Activated CD4-positive, alpha-beta T cell treated with anti-CD3 and anti-CD28 coated beads, Interleukin-2, amount 10 ng/mL, durations not matched to agents 24 days and 14 days (primary cell): ENCODE measurements at regions not wholly inside any gene's neighbourhood (a gene's known extent, or its start where the extent isn't known, plus 50 kb on each side); places are given as distances from the start of the nearest gene placed in this dataset.

ENCODE experiments used
- DNase-seq: peaks from one replicate; pipeline ENCODE4 v3.0.0; 2022
- H3K27ac Mint-ChIP-seq: one replicate; pipeline ENCODE4 v1.8.0; 2022; ENCODE audit warnings: mild to moderate bottlenecking, mixed read lengths
- H3K27me3 Mint-ChIP-seq: one replicate; pipeline ENCODE4 v1.8.0; 2022; ENCODE audit warnings: mixed read lengths
- H3K36me3 Mint-ChIP-seq: one replicate; pipeline ENCODE4 v1.8.0; 2022; ENCODE audit warnings: low read depth, mild to moderate bottlenecking, mixed read lengths
- H3K4me1 Mint-ChIP-seq: one replicate; pipeline ENCODE4 v1.8.0; 2021; ENCODE audit warnings: mixed read lengths
- H3K4me3 Mint-ChIP-seq: one replicate; pipeline ENCODE4 v1.8.0; 2022; ENCODE audit warnings: mild to moderate bottlenecking, moderate library complexity, mixed read lengths
- H3K9me3 Mint-ChIP-seq: one replicate; pipeline ENCODE4 v1.8.0; 2021; ENCODE audit warnings: mixed read lengths
- intact Hi-C: fragments of 100-400 bp; cut with micrococcal nuclease; formaldehyde crosslinking; loops from one replicate; pipeline ENCODE4 v1.15.1; 2023

GRCh38 chr5:167336161-167336560 lies 955.3 kb upstream of the WWC1 start:
- Mint-ChIP-seq H3K27ac (no peak overlapping the region), H3K27me3 (no peaks in the 10 kb centered on the region), H3K4me1 (no peaks in the 10 kb centered on the region), H3K9me3 (peaks cover 3% of the 10 kb centered on the region), H3K4me3 (no peak overlapping the region), H3K36me3 (no peaks in the 10 kb centered on the region)
- intact Hi-C loops: no loop called here
- DNase-seq: no peak

GRCh38 chr5:167339205-167339604 lies 952.2 kb upstream of the WWC1 start:
- no peak overlapping the region for H3K4me3 Mint-ChIP-seq
- no peak for DNase-seq
- intact Hi-C loops: no loop called here
- H3K36me3 Mint-ChIP-seq: no peaks in the 10 kb centered on the region
- H3K9me3 Mint-ChIP-seq: peaks cover 3% of the 10 kb centered on the region
- H3K4me1 Mint-ChIP-seq: no peaks in the 10 kb centered on the region
- H3K27ac Mint-ChIP-seq: no peak overlapping the region
- H3K27me3 Mint-ChIP-seq: no peaks in the 10 kb centered on the region

GRCh38 chr5:167346461-167346860 lies 945.0 kb upstream of the WWC1 start:
- intact Hi-C loops: no loop called here
- no peaks in the 10 kb centered on the region for H3K9me3 Mint-ChIP-seq
- no peak overlapping the region for H3K27ac Mint-ChIP-seq
- DNase-seq: no peak
- no peaks in the 10 kb centered on the region for H3K36me3 Mint-ChIP-seq
- no peak overlapping the region for H3K4me3 Mint-ChIP-seq
- H3K4me1 Mint-ChIP-seq: no peaks in the 10 kb centered on the region
- H3K27me3 Mint-ChIP-seq: no peaks in the 10 kb centered on the region

GRCh38 chr5:167348251-167348926 lies 943.1 kb upstream of the WWC1 start:
- Mint-ChIP-seq H3K9me3 (no peaks in the 10 kb centered on the region), H3K4me3 (no peak overlapping the region), H3K27me3 (no peaks in the 10 kb centered on the region), H3K27ac (no peak overlapping the region), H3K4me1 (no peaks in the 10 kb centered on the region), H3K36me3 (no peaks in the 10 kb centered on the region)
- intact Hi-C loops: no loop called here
- no peak for DNase-seq

GRCh38 chr5:167348980-167349379 lies 942.5 kb upstream of the WWC1 start:
- H3K27me3 Mint-ChIP-seq: no peaks in the 10 kb centered on the region

GRCh38 chr5:167351316-167351715 lies 940.1 kb upstream of the WWC1 start:
- H3K27me3 Mint-ChIP-seq: no peaks in the 10 kb centered on the region
- no peaks in the 10 kb centered on the region for H3K9me3 Mint-ChIP-seq
- H3K4me3 Mint-ChIP-seq: no peak overlapping the region
- no peaks in the 10 kb centered on the region for H3K4me1 Mint-ChIP-seq
- no peak overlapping the region for H3K27ac Mint-ChIP-seq
- intact Hi-C loops: no loop called here
- DNase-seq: no peak
- H3K36me3 Mint-ChIP-seq: no peaks in the 10 kb centered on the region

More at GRCh38 chr5:167348980-167349379, 942.5 kb upstream of the WWC1 start:
- Mint-ChIP-seq H3K36me3 (no peaks in the 10 kb centered on the region), H3K9me3 (no peaks in the 10 kb centered on the region), H3K4me3 (no peak overlapping the region), H3K27ac (no peak overlapping the region), H3K4me1 (no peaks in the 10 kb centered on the region)
- no peak for DNase-seq
- intact Hi-C loops: no loop called here

- no peaks in the 10 kb centered on the region for H3K4me1 Mint-ChIP-seq
- intact Hi-C loops: no loop called here
- no peak overlapping the region for H3K4me3 Mint-ChIP-seq
- no peaks in the 10 kb centered on the region for H3K36me3 Mint-ChIP-seq
- H3K27me3 Mint-ChIP-seq: no peaks in the 10 kb centered on the region
- no peaks in the 10 kb centered on the region for H3K9me3 Mint-ChIP-seq
- no peak for DNase-seq
- no peak overlapping the region for H3K27ac Mint-ChIP-seq
Observed at GRCh38 chr5:167352801-167353200, 938.6 kb upstream of the WWC1 start.

GRCh38 chr5:167355346-167355745 lies 936.1 kb upstream of the WWC1 start:
- Mint-ChIP-seq H3K4me1 (no peaks in the 10 kb centered on the region), H3K36me3 (no peaks in the 10 kb centered on the region), H3K4me3 (no peak overlapping the region), H3K9me3 (no peaks in the 10 kb centered on the region), H3K27ac (no peak overlapping the region), H3K27me3 (no peaks in the 10 kb centered on the region)
- intact Hi-C loops: no loop called here
- no peak for DNase-seq

GRCh38 chr5:167356374-167356773 lies 935.1 kb upstream of the WWC1 start:
- no peak for DNase-seq
- H3K27me3 Mint-ChIP-seq: no peaks in the 10 kb centered on the region
- no peaks in the 10 kb centered on the region for H3K36me3 Mint-ChIP-seq
- no peaks in the 10 kb centered on the region for H3K9me3 Mint-ChIP-seq
- H3K4me1 Mint-ChIP-seq: no peaks in the 10 kb centered on the region
- H3K4me3 Mint-ChIP-seq: no peak overlapping the region
- intact Hi-C loops: no loop called here
- no peak overlapping the region for H3K27ac Mint-ChIP-seq

GRCh38 chr5:167358868-167359492 lies 932.5 kb upstream of the WWC1 start:
- Mint-ChIP-seq H3K4me1 (no peaks in the 10 kb centered on the region), H3K27me3 (no peaks in the 10 kb centered on the region), H3K36me3 (no peaks in the 10 kb centered on the region), H3K4me3 (no peak overlapping the region), H3K27ac (no peak overlapping the region), H3K9me3 (no peaks in the 10 kb centered on the region)
- DNase-seq: no peak
- intact Hi-C loops: no loop called here

GRCh38 chr5:167361795-167362194 lies 929.6 kb upstream of the WWC1 start:
- intact Hi-C loops: no loop called here
- no peaks in the 10 kb centered on the region for H3K9me3 Mint-ChIP-seq
- no peak for DNase-seq
- no peaks in the 10 kb centered on the region for H3K4me1 Mint-ChIP-seq
- no peak overlapping the region for H3K27ac Mint-ChIP-seq
- no peak overlapping the region for H3K4me3 Mint-ChIP-seq
- H3K36me3 Mint-ChIP-seq: no peaks in the 10 kb centered on the region
- no peaks in the 10 kb centered on the region for H3K27me3 Mint-ChIP-seq

GRCh38 chr5:167363065-167363464 lies 928.4 kb upstream of the WWC1 start:
- no peak for DNase-seq
- Mint-ChIP-seq H3K9me3 (no peaks in the 10 kb centered on the region), H3K4me3 (no peak overlapping the region), H3K27ac (no peak overlapping the region), H3K36me3 (no peaks in the 10 kb centered on the region), H3K27me3 (no peaks in the 10 kb centered on the region), H3K4me1 (no peaks in the 10 kb centered on the region)
- intact Hi-C loops: no loop called here

GRCh38 chr5:167375125-167375524 lies 916.3 kb upstream of the WWC1 start:
- Mint-ChIP-seq H3K27me3 (no peaks in the 10 kb centered on the region), H3K9me3 (no peaks in the 10 kb centered on the region), H3K4me1 (no peaks in the 10 kb centered on the region), H3K27ac (no peak overlapping the region), H3K4me3 (no peak overlapping the region), H3K36me3 (no peaks in the 10 kb centered on the region)
- DNase-seq: no peak
- intact Hi-C loops: no loop called here

- no peak overlapping the region for H3K27ac Mint-ChIP-seq
Observed at GRCh38 chr5:167378894-167379723, 912.3 kb upstream of the WWC1 start.

More at GRCh38 chr5:167378894-167379723, 912.3 kb upstream of the WWC1 start:
- Mint-ChIP-seq H3K4me1 (no peaks in the 10 kb centered on the region), H3K4me3 (no peak overlapping the region), H3K27me3 (no peaks in the 10 kb centered on the region), H3K36me3 (no peaks in the 10 kb centered on the region), H3K9me3 (no peaks in the 10 kb centered on the region)
- DNase-seq: no peak
- intact Hi-C loops: no loop called here
